Subcutaneous abdominal adipose tissue (tissue), 5 donors: ENCODE measurements at regions not wholly inside any gene's neighbourhood (a gene's known extent, or its start where the extent isn't known, plus 50 kb on each side); places are given as distances from the start of the nearest gene placed in this dataset.
A peak's percentile ranks its signal among the peaks of the same experiment; 100 is the strongest.

Source experiments
- H3K27ac ChIP-seq: one replicate; pipeline ENCODE4 v1.7.0; 2013; ENCODE audit warnings: low read depth, mild to moderate bottlenecking, inconsistent platforms, low read length, moderate library complexity
- H3K27me3 ChIP-seq, 5 donors: one replicate each; pipeline ENCODE4 v1.7.0; 2013; ENCODE audit warnings: low read length in 5 of 5, inconsistent platforms in 1 of 5; ENCODE audit not compliant: control insufficient read depth in 5 of 5, insufficient read depth in 4 of 5
- H3K36me3 ChIP-seq, 5 donors: one replicate each; pipeline ENCODE4 v1.7.0; 2013; ENCODE audit warnings: low read length in 5 of 5; ENCODE audit not compliant: control insufficient read depth in 5 of 5, insufficient read depth in 5 of 5
- H3K4me1 ChIP-seq, 5 donors: one replicate each; pipeline ENCODE4 v1.7.0; 2013; ENCODE audit warnings: low read length in 5 of 5, mild to moderate bottlenecking in 3 of 5, moderate library complexity in 1 of 5; ENCODE audit not compliant: control insufficient read depth in 5 of 5, insufficient read depth in 5 of 5
- H3K4me3 ChIP-seq, 5 donors: one replicate each; pipeline ENCODE4 v1.7.0; 2013; ENCODE audit warnings: low read length in 5 of 5, low read depth in 1 of 5
- H3K9ac ChIP-seq, 5 donors: one replicate each; pipeline ENCODE4 v1.7.0; 2013; ENCODE audit warnings: low read length in 5 of 5, mild to moderate bottlenecking in 4 of 5, moderate library complexity in 3 of 5
- H3K9me3 ChIP-seq, 5 donors: one replicate each; pipeline ENCODE4 v1.7.0; 2013; ENCODE audit warnings: low read length in 5 of 5; ENCODE audit not compliant: control insufficient read depth in 5 of 5
- donor health status: healthy.
- donor health status: healthy.
- donor health status: healthy.
- donor health status: healthy.
- donor health status: healthy.

DNA sequence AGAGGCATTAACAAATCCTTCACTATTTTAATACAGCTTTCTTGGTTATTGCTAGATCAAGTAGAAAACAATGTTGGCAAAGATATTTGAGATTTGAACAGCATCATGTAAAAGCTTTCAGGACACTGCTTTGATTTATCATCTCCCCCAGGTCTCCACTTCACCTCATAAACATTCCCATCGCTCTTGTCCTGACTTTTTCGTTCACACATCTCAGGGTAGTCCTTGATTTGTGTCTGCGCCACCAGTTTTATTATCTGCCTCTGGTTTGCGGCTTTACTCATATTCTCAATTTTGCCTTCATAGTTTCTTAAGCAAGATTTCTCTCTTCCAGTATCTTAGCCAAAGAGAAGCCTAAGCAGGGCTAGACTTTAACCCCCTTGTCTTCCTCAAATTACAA, 63.5 kb upstream of the ROR1 start:
- H3K9ac ChIP-seq = no peak overlapping the region
- no peak overlapping the region for H3K4me3 ChIP-seq
- H3K4me1 ChIP-seq = peaks cover 4 to 19% (median 14%) of the 10 kb centered on the region in 5 donors
- no peak overlapping the region for H3K27ac ChIP-seq
- no peaks in the 10 kb centered on the region for H3K27me3 ChIP-seq
- no peaks in the 10 kb centered on the region for H3K9me3 ChIP-seq
- H3K36me3 ChIP-seq = no peaks in the 10 kb centered on the region

GRCh38 chr1:63710761-63711380, 62.9 kb upstream of the ROR1 start:
- no peaks in the 10 kb centered on the region for H3K9me3 ChIP-seq
- no peak overlapping the region for H3K9ac ChIP-seq
- no peak overlapping the region for H3K27ac ChIP-seq
- peak overlapping the region in 1 of 5 donors; percentile 25 for H3K4me3 ChIP-seq
- no peaks in the 10 kb centered on the region for H3K27me3 ChIP-seq
- no peaks in the 10 kb centered on the region for H3K36me3 ChIP-seq
- peaks cover 4 to 19% (median 14%) of the 10 kb centered on the region in 5 donors for H3K4me1 ChIP-seq

GRCh38 chr1:63713041-63713440, 60.8 kb upstream of the ROR1 start:
- Histone ChIP-seq H3K36me3 (no peaks in the 10 kb centered on the region), H3K27me3 (no peaks in the 10 kb centered on the region), H3K4me3 (no peak overlapping the region), H3K9me3 (no peaks in the 10 kb centered on the region), H3K27ac (no peak overlapping the region), H3K4me1 (peaks cover 4 to 19% (median 14%) of the 10 kb centered on the region in 5 donors), H3K9ac (no peak overlapping the region)

GRCh38 chr1:63713627-63714481, 60.0 kb upstream of the ROR1 start:
- no peak overlapping the region for H3K4me3 ChIP-seq
- no peaks in the 10 kb centered on the region for H3K27me3 ChIP-seq
- H3K36me3 ChIP-seq = no peaks in the 10 kb centered on the region
- H3K9me3 ChIP-seq = no peaks in the 10 kb centered on the region
- no peak overlapping the region for H3K27ac ChIP-seq
- H3K4me1 ChIP-seq = peaks cover 4 to 19% (median 14%) of the 10 kb centered on the region in 5 donors
- H3K9ac ChIP-seq = no peak overlapping the region

GRCh38 chr1:63714482-63714760, 59.4 kb upstream of the ROR1 start:
- no peaks in the 10 kb centered on the region for H3K27me3 ChIP-seq
- H3K4me1 ChIP-seq = peaks cover 4 to 19% (median 14%) of the 10 kb centered on the region in 5 donors
- H3K9me3 ChIP-seq = no peaks in the 10 kb centered on the region
- H3K4me3 ChIP-seq = no peak overlapping the region
- no peak overlapping the region for H3K27ac ChIP-seq
- H3K9ac ChIP-seq = no peak overlapping the region
- no peaks in the 10 kb centered on the region for H3K36me3 ChIP-seq

GRCh38 chr1:63717511-63718065, 56.2 kb upstream of the ROR1 start:
- Histone ChIP-seq H3K36me3 (no peaks in the 10 kb centered on the region), H3K4me1 (peaks cover 0 to 7% (median 0%) of the 10 kb centered on the region in 5 donors), H3K9me3 (no peaks in the 10 kb centered on the region), H3K9ac (no peak overlapping the region), H3K4me3 (no peak overlapping the region), H3K27me3 (no peaks in the 10 kb centered on the region), H3K27ac (no peak overlapping the region)

GRCh38 chr1:63718541-63718970, 55.3 kb upstream of the ROR1 start:
- peaks cover 0 to 9% (median 0%) of the 10 kb centered on the region in 5 donors for H3K4me1 ChIP-seq
- H3K9ac ChIP-seq = no peak overlapping the region
- no peak overlapping the region for H3K4me3 ChIP-seq
- no peaks in the 10 kb centered on the region for H3K27me3 ChIP-seq
- no peaks in the 10 kb centered on the region for H3K36me3 ChIP-seq
- no peak overlapping the region for H3K27ac ChIP-seq
- H3K9me3 ChIP-seq = no peaks in the 10 kb centered on the region

GRCh38 chr1:63721531-63722189, 52.2 kb upstream of the ROR1 start:
- H3K9me3 ChIP-seq = no peaks in the 10 kb centered on the region
- no peak overlapping the region for H3K27ac ChIP-seq
- no peaks in the 10 kb centered on the region for H3K36me3 ChIP-seq
- H3K4me1 ChIP-seq = peaks cover 0 to 6% (median 0%) of the 10 kb centered on the region in 5 donors
- no peak overlapping the region for H3K4me3 ChIP-seq
- no peaks in the 10 kb centered on the region for H3K27me3 ChIP-seq
- H3K9ac ChIP-seq = no peak overlapping the region

DNA sequence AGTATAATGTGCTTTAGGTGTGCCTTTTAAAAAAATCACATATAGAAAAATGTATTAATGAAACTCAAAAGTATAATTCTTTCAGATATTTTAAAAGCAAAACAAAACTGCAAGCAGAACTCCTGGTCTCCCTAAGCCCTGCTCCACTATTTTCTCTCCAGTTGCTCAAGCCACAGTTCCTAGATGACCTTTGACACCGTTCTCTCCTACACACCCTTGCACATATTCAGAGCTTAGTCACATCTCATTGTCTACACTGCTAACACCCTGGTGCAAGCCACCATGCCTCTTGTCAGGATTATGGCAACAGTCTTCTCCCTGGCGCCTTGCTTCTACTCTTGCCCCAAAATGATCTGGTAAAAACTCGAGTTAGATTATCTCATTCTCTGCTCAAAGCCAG, 50.2 kb upstream of the ROR1 start:
- no peaks in the 10 kb centered on the region for H3K36me3 ChIP-seq
- no peaks in the 10 kb centered on the region for H3K9me3 ChIP-seq
- H3K4me3 ChIP-seq = no peak overlapping the region
- no peak overlapping the region for H3K9ac ChIP-seq
- peaks cover 0 to 6% (median 0%) of the 10 kb centered on the region in 5 donors for H3K4me1 ChIP-seq
- H3K27me3 ChIP-seq = no peaks in the 10 kb centered on the region
- H3K27ac ChIP-seq = no peak overlapping the region
